Endodermal cell (in vitro differentiated cells): ENCODE measurements at regions not wholly inside any gene's neighbourhood (a gene's known extent, or its start where the extent isn't known, plus 50 kb on each side); places are given as distances from the start of the nearest gene placed in this dataset.
A peak's percentile ranks its signal among the peaks of the same experiment; 100 is the strongest.

Experiments used
- DNase-seq: peaks from one replicate; pipeline ENCODE4 v3.0.0-alpha.2; 2017
- H3K27ac ChIP-seq: 2 replicates; pipeline ENCODE4 v1.5.1; 2013; ENCODE audit warnings: mild to moderate bottlenecking, low read depth, low read length, moderate library complexity
- H3K27me3 ChIP-seq: 2 replicates; pipeline ENCODE4 v1.6.1; 2013; ENCODE audit warnings: mild to moderate bottlenecking, low read length, moderate library complexity; ENCODE audit not compliant: insufficient read depth, control insufficient read depth, poor library complexity, severe bottlenecking
- H3K36me3 ChIP-seq: 2 replicates; pipeline ENCODE4 v1.7.0; 2013; ENCODE audit warnings: mild to moderate bottlenecking, low read length, moderate library complexity; ENCODE audit not compliant: control insufficient read depth, insufficient read depth
- H3K4me1 ChIP-seq: one replicate; pipeline ENCODE4 v1.7.0; 2013; ENCODE audit warnings: low read length; ENCODE audit not compliant: control insufficient read depth, insufficient read depth
- H3K4me3 ChIP-seq: 2 replicates; pipeline ENCODE4 v1.5.1; 2013; ENCODE audit warnings: mild to moderate bottlenecking, low read length, moderate library complexity
- H3K9ac ChIP-seq: 2 replicates; pipeline ENCODE4 v1.6.1; 2013; ENCODE audit warnings: mild to moderate bottlenecking, low read length, moderate library complexity; ENCODE audit not compliant: poor library complexity, severe bottlenecking; ENCODE audit errors: extremely low read depth
- H3K9me3 ChIP-seq: 2 replicates; pipeline ENCODE4 v1.6.1; 2013; ENCODE audit warnings: mild to moderate bottlenecking, low read length, moderate library complexity; ENCODE audit not compliant: control insufficient read depth
- H3K27ac Mint-ChIP-seq: 2 replicates; pipeline ENCODE4 v1.8.0; 2020; ENCODE audit warnings: mixed read lengths
- H3K27me3 Mint-ChIP-seq: 2 replicates; pipeline ENCODE4 v1.8.0; 2021; ENCODE audit warnings: mild to moderate bottlenecking, mixed read lengths; ENCODE audit not compliant: insufficient read depth
- H3K36me3 Mint-ChIP-seq: 2 replicates; pipeline ENCODE4 v1.8.0; 2020; ENCODE audit warnings: low read depth, mixed read lengths
- H3K4me1 Mint-ChIP-seq: 2 replicates; pipeline ENCODE4 v1.8.0; 2020; ENCODE audit warnings: mixed read lengths
- H3K4me3 Mint-ChIP-seq: 2 replicates; pipeline ENCODE4 v1.8.0; 2020; ENCODE audit warnings: mild to moderate bottlenecking, moderate library complexity, mixed read lengths
- H3K9me3 Mint-ChIP-seq: 2 replicates; pipeline ENCODE4 v1.8.0; 2020; ENCODE audit warnings: mild to moderate bottlenecking, mixed read lengths
- CTCF ChIP-seq: fragments of 200-600 bp; sonication (generic); conservative IDR thresholded peaks from 2 replicates; pipeline ENCODE4 v1.5.0; 2021; ENCODE audit warnings: antibody characterized with exemption, mild to moderate bottlenecking
- WGBS, 2 experiments: methylation state at CpG; one replicate each; pipeline versions ENCODE4 v1.1.5 to v1.1.7; 2013; ENCODE audit warnings: missing lambda C conversion rate in 2 of 2, mixed read lengths in 1 of 2; ENCODE audit not compliant: insufficient coverage in 1 of 2, insufficient read length in 1 of 2; 5-methylcytosine and 5-hydroxymethylcytosine counted together

GRCh38 chr3:28743831-28744230 is 395.2 kb upstream of the AZI2 start:
- WGBS, 2 experiments = 91 to 96% methylated on average over 4 of the region's 4 CpGs
- no peaks in the 10 kb centered on the region for H3K4me1 Mint-ChIP-seq
- H3K27ac Mint-ChIP-seq = no peak overlapping the region
- Histone ChIP-seq H3K4me1 (no peaks in the 10 kb centered on the region), H3K27ac (no peak overlapping the region), H3K27me3 (no peaks in the 10 kb centered on the region), H3K9me3 (no peaks in the 10 kb centered on the region), H3K4me3 (no peak overlapping the region), H3K9ac (no peak overlapping the region), H3K36me3 (no peaks in the 10 kb centered on the region)
- no peak for DNase-seq
- TF ChIP-seq CTCF = no peak
- no peak overlapping the region for H3K4me3 Mint-ChIP-seq
- no peaks in the 10 kb centered on the region for H3K27me3 Mint-ChIP-seq
- no peaks in the 10 kb centered on the region for H3K9me3 Mint-ChIP-seq
- H3K36me3 Mint-ChIP-seq = no peaks in the 10 kb centered on the region

GRCh38 chr3:28745436-28745835 is 396.8 kb upstream of the AZI2 start:
- no peak for TF ChIP-seq CTCF
- no peak overlapping the region for H3K4me3 Mint-ChIP-seq
- H3K27me3 Mint-ChIP-seq = no peaks in the 10 kb centered on the region
- H3K36me3 Mint-ChIP-seq = no peaks in the 10 kb centered on the region
- Histone ChIP-seq H3K36me3 (no peaks in the 10 kb centered on the region), H3K4me3 (no peak overlapping the region), H3K27me3 (no peaks in the 10 kb centered on the region), H3K27ac (peak overlapping the region; percentile 79), H3K9me3 (peaks cover 2% of the 10 kb centered on the region), H3K9ac (no peak overlapping the region), H3K4me1 (no peaks in the 10 kb centered on the region)
- H3K27ac Mint-ChIP-seq = no peak overlapping the region
- peaks cover 3% of the 10 kb centered on the region for H3K9me3 Mint-ChIP-seq
- WGBS, 2 experiments = 93 to 100% methylated on average over 1 to 4 of the region's 4 CpGs
- H3K4me1 Mint-ChIP-seq = no peaks in the 10 kb centered on the region
- no peak for DNase-seq

GRCh38 chr3:28745916-28746617 is 397.4 kb upstream of the AZI2 start:
- H3K27ac ChIP-seq = peak overlapping the region; percentile 79
- H3K4me1 ChIP-seq = no peaks in the 10 kb centered on the region
- Mint-ChIP-seq H3K4me1 (no peaks in the 10 kb centered on the region), H3K9me3 (peaks cover 8% of the 10 kb centered on the region), H3K4me3 (no peak overlapping the region), H3K27me3 (no peaks in the 10 kb centered on the region), H3K36me3 (no peaks in the 10 kb centered on the region), H3K27ac (no peak overlapping the region)
- TF ChIP-seq CTCF = no peak
- no peak overlapping the region for H3K4me3 ChIP-seq
- H3K9me3 ChIP-seq = peaks cover 8% of the 10 kb centered on the region
- H3K27me3 ChIP-seq = no peaks in the 10 kb centered on the region
- H3K9ac ChIP-seq = no peak overlapping the region
- no peak for DNase-seq
- H3K36me3 ChIP-seq = no peaks in the 10 kb centered on the region
- WGBS, 2 experiments = 80 to 94% methylated on average over 1 to 6 of the region's 6 CpGs
